ENCODE measurements at regions not wholly inside any gene's neighbourhood (a gene's known extent, or its start where the extent isn't known, plus 50 kb on each side); places are given as distances from the start of the nearest gene placed in this dataset.

DNA sequence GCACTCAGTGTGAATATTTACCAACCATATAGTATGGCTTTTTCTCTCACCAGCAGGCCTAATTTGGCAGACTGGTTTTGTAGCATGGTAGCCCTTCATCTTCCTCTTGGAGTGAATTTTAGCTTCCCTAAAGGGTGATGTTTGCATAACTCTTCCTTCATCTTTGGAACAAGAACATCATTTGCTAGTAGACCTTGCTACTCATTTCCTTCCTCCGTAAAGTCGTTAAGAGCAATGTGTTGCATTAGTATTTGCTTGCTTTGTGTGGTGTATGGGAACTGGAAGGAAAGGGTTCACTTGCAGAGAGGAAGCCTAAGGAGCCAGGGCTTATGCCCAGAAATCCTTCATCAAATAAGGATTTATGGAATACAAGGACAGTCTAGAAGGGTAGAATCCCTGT, 50.2 kb upstream of the PGRMC2 start:
- no peak overlapping the region for H2BK120ac ChIP-seq (ENCODE audit: low read depth, low read length)
- no peak overlapping the region for H3K18ac ChIP-seq (ENCODE audit: low read length)
- no peak for DNase-seq (ENCODE audit: low spot score)
- no peaks in the 10 kb centered on the region for H3K27me3 ChIP-seq (ENCODE audit: control insufficient read depth in 3 of 3, insufficient read depth in 3 of 3, low read depth in 1 of 3, low read length in 3 of 3)
- H4K91ac ChIP-seq (ENCODE audit: low read depth, low read length, poor library complexity) = no peak overlapping the region
- H2BK12ac ChIP-seq (ENCODE audit: low read length) = no peak overlapping the region
- H3K4ac ChIP-seq (ENCODE audit: low read length) = no peak overlapping the region
- H3K14ac ChIP-seq (ENCODE audit: low read length) = no peak overlapping the region
- H3K36me3 ChIP-seq (replicated peaks in 1 of 2; ENCODE audit: control insufficient read depth in 2 of 2, insufficient read depth in 2 of 2, low read length in 2 of 2) = no peaks in the 10 kb centered on the region
- no peak overlapping the region for H3K27ac ChIP-seq (replicated peaks; ENCODE audit: low read length)
- no peak overlapping the region for H2BK15ac ChIP-seq (ENCODE audit: low read length)
- H4K8ac ChIP-seq (ENCODE audit: low read depth, low read length) = no peak overlapping the region
- H3K4me1 ChIP-seq (ENCODE audit: control insufficient read depth in 2 of 2, insufficient read depth in 1 of 2, low read depth in 1 of 2, low read length in 2 of 2) = no peaks in the 10 kb centered on the region
- H2AK5ac ChIP-seq (ENCODE audit: low read depth, low read length) = no peak overlapping the region
- no CpG with 5 or more reads among the region's 2 CpGs for WGBS, 2 donors (ENCODE audit: extremely low coverage in 2 of 2, insufficient read length in 2 of 2, insufficient replicate concordance in 1 of 2)
- H3K4me3 ChIP-seq (ENCODE audit: low read length in 2 of 2) = no peak overlapping the region
- no peaks in the 10 kb centered on the region for H3K79me1 ChIP-seq (ENCODE audit: low read depth, low read length)
- H3K9me3 ChIP-seq (replicated peaks in 1 of 2; ENCODE audit: control insufficient read depth in 2 of 2, insufficient read depth in 1 of 2, low read depth in 1 of 2, low read length in 2 of 2) = no peaks in the 10 kb centered on the region
- no peak overlapping the region for H2BK5ac ChIP-seq (ENCODE audit: low read length)
- H2AFZ ChIP-seq (ENCODE audit: low read length) = no peak overlapping the region
- no peak overlapping the region for H3K4me2 ChIP-seq (ENCODE audit: insufficient read depth, low read length, poor library complexity, severe bottlenecking)
- no peak overlapping the region for H3K23ac ChIP-seq (ENCODE audit: low read depth, low read length, poor library complexity)
- no peak overlapping the region for H3K9ac ChIP-seq (ENCODE audit: low read depth, low read length, poor library complexity)

Data from neuronal stem cell (in vitro differentiated cells).